ENCODE measurements at regions not wholly inside any gene's neighbourhood (a gene's known extent, or its start where the extent isn't known, plus 50 kb on each side); places are given as distances from the start of the nearest gene placed in this dataset.

GRCh38 chr3:83514130-83514914, 1444.5 kb upstream of the CADM2 start:
- DNase-seq, result no peak

GRCh38 chr3:83515123-83515522, 1443.7 kb upstream of the CADM2 start:
- no peak for DNase-seq

GRCh38 chr3:83523470-83524073, 1435.2 kb upstream of the CADM2 start:
- peak; percentile 79 for DNase-seq

- no peak for DNase-seq
Measured at GRCh38 chr3:83524901-83525300, 1433.9 kb upstream of the CADM2 start.

GRCh38 chr3:83559082-83559481, 1399.7 kb upstream of the CADM2 start:
- DNase-seq, result no peak

GRCh38 chr3:83567935-83568334, 1390.9 kb upstream of the CADM2 start:
- DNase-seq, result no peak

- no peak for DNase-seq
Measured at GRCh38 chr3:83581546-83581945, 1377.2 kb upstream of the CADM2 start.

- DNase-seq, result no peak
Measured at GRCh38 chr3:83601704-83602103, 1357.1 kb upstream of the CADM2 start.

- no peak for DNase-seq
Measured at GRCh38 chr3:83622526-83622925, 1336.3 kb upstream of the CADM2 start.

- no peak for DNase-seq
Measured at GRCh38 chr3:83625261-83625660, 1333.5 kb upstream of the CADM2 start.

- DNase-seq, result no peak
Measured at GRCh38 chr3:83628471-83628870, 1330.3 kb upstream of the CADM2 start.

- no peak for DNase-seq
Measured at GRCh38 chr3:83632526-83632925, 1326.3 kb upstream of the CADM2 start.

- DNase-seq, result no peak
Measured at GRCh38 chr3:83633758-83634157, 1325.0 kb upstream of the CADM2 start.

- DNase-seq, result no peak
Measured at GRCh38 chr3:83649692-83650091, 1309.1 kb upstream of the CADM2 start.

- no peak for DNase-seq
Measured at GRCh38 chr3:83655083-83655482, 1303.7 kb upstream of the CADM2 start.

GRCh38 chr3:83662381-83662960, 1296.3 kb upstream of the CADM2 start:
- no peak for DNase-seq

- DNase-seq, result no peak
Measured at GRCh38 chr3:83670416-83670815, 1288.4 kb upstream of the CADM2 start.

- no peak for DNase-seq
Measured at GRCh38 chr3:83683937-83684598, 1274.7 kb upstream of the CADM2 start.

- no peak for DNase-seq
Measured at GRCh38 chr3:83706669-83707068, 1252.1 kb upstream of the CADM2 start.

GRCh38 chr3:83715307-83715706, 1243.5 kb upstream of the CADM2 start:
- no peak for DNase-seq

- DNase-seq, result no peak
Measured at GRCh38 chr3:83729576-83729975, 1229.2 kb upstream of the CADM2 start.

GRCh38 chr3:83734656-83735055, 1224.1 kb upstream of the CADM2 start:
- no peak for DNase-seq

GRCh38 chr3:83738202-83738601, 1220.6 kb upstream of the CADM2 start:
- peak; percentile 4 for DNase-seq

GRCh38 chr3:83740504-83740903, 1218.3 kb upstream of the CADM2 start:
- no peak for DNase-seq

Data from hematopoietic multipotent progenitor cell treated with erythropoietin and hydrocortisone succinate and interleukin-3 and kit ligand, for 4 days (in vitro differentiated cells).